ENCODE measurements at regions not wholly inside any gene's neighbourhood (a gene's known extent, or its start where the extent isn't known, plus 50 kb on each side); places are given as distances from the start of the nearest gene placed in this dataset.

DNA sequence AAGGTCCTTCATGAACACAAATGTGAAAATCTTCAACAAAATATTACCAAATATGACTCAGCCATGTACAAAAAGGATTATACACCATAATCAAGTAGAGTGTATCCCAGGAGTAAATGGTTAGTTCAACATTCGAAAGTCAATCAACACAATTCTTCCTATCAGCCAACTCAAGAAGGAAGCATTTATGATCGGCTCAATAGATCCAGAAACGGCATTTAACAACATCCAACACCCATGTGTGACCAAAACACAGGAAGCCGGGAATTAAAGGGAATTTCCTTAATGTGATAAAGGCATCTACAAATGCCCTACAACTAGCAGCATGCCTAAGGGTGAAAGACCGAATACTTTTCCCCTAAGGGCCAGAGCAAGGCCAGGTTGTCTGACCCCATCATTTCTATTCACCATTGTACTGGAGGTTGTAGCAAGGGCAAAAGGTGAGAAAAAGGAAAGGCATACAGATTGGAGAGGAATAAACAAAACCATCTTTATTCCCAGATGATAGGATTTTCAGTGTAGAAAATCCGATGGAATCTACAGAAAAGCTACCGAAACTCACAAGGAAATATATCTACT, 69.9 kb upstream of the CLDN5 start:
- Histone ChIP-seq H3K4me1 (no peaks in the 10 kb centered on the region), H3K4me3 (no peak overlapping the region), H3K9me3 (no peaks in the 10 kb centered on the region), H3K27me3 (ENCODE audit: insufficient read depth in 3 of 3, low read length in 2 of 3) (no peaks in the 10 kb centered on the region), H3K36me3 (ENCODE audit: insufficient read depth in 1 of 2, low read depth in 1 of 2) (no peaks in the 10 kb centered on the region), H3K27ac (no peak overlapping the region)
- intact Hi-C loops (cut with DNase I): no loop called here
- 52 to 61% (median 60%) methylated on average over 7 of the region's 7 CpGs for WGBS, 3 donors
- ATAC-seq (no peak), DNase-seq (no peak)
- TF ChIP-seq, protein P1, sequence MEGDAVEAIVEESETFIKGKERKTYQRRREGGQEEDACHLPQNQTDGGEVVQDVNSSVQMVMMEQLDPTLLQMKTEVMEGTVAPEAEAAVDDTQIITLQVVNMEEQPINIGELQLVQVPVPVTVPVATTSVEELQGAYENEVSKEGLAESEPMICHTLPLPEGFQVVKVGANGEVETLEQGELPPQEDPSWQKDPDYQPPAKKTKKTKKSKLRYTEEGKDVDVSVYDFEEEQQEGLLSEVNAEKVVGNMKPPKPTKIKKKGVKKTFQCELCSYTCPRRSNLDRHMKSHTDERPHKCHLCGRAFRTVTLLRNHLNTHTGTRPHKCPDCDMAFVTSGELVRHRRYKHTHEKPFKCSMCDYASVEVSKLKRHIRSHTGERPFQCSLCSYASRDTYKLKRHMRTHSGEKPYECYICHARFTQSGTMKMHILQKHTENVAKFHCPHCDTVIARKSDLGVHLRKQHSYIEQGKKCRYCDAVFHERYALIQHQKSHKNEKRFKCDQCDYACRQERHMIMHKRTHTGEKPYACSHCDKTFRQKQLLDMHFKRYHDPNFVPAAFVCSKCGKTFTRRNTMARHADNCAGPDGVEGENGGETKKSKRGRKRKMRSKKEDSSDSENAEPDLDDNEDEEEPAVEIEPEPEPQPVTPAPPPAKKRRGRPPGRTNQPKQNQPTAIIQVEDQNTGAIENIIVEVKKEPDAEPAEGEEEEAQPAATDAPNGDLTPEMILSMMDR (IDR thresholded peaks at IDR 0.05): no peak

DNA sequence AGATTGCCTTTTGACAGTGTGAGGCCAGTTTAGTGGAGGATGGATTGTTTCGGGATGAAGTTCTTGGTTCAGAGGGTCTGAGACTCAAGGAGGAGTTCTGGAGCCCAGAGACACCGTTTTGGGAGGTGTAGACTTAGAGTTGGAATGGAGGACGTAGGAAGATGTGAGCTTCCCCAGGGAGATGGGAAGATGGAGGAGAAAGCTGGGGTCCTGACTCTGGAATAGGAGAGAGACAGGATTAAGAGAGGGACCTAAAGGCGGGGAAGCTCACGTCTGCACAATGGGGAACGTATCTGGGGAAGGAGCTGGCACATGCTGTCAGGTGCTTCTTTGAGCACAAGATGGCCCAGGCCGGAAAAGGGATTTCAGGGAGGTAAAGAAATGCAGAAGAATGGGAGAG, 71.3 kb upstream of the CLDN5 start:
- Histone ChIP-seq H3K36me3 (ENCODE audit: insufficient read depth in 1 of 2, low read depth in 1 of 2) (no peaks in the 10 kb centered on the region), H3K27me3 (ENCODE audit: insufficient read depth in 3 of 3, low read length in 2 of 3) (no peaks in the 10 kb centered on the region), H3K9me3 (no peaks in the 10 kb centered on the region), H3K4me3 (no peak overlapping the region), H3K4me1 (no peaks in the 10 kb centered on the region), H3K27ac (no peak overlapping the region)
- ATAC-seq: no peak
- 77 to 90% (median 87%) methylated on average over 7 of the region's 7 CpGs for WGBS, 3 donors
- TF ChIP-seq, protein P1 (IDR thresholded peaks at IDR 0.05): no peak
- intact Hi-C loops (cut with DNase I): no loop called here
- DNase-seq: no peak

DNA sequence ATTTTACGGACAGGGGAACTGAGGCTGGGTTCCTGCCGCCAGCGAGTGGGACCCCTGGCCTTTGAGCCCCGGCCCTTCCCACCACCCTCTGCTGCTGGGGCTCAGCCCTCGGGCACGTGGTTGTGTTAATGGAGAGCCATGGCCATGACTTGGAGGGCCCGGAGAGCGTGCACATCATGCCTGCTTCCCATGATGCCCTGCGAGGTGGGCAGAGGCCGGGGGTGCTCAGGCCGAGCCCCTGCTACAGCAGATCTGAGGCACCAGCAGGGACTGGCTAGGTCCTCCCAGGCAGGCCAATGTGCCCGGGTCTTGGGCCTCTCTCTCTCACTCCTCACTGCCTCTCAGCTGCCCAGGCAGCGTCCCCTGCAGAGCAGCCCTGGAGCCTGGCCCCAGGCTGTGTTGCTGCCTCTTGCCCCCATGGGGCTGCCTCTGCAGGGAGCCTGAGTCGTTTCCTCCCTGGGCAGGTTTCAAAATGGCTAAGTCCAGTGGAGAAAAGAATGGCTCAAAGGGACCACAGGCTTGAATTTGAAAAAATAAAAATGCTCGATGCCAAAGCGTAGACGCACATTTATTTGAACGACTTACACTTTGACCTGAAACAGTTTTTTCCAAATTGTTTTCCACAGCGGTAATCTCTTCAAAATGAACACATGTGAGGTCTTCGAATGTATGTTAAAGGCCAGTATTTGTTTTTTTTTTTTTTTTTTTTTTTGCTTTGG, 72.6 kb upstream of the CLDN5 start:
- no peaks in the 10 kb centered on the region for H3K27me3 ChIP-seq (ENCODE audit: insufficient read depth in 3 of 3, low read length in 2 of 3)
- no peaks in the 10 kb centered on the region for H3K9me3 ChIP-seq
- DNase-seq (no peak), ATAC-seq (no peak)
- H3K4me3 ChIP-seq: no peak overlapping the region
- TF ChIP-seq, protein P1 (IDR thresholded peaks at IDR 0.05): no peak
- no peaks in the 10 kb centered on the region for H3K4me1 ChIP-seq
- intact Hi-C loops (cut with DNase I): no loop called here
- H3K36me3 ChIP-seq (ENCODE audit: insufficient read depth in 1 of 2, low read depth in 1 of 2): no peaks in the 10 kb centered on the region
- H3K27ac ChIP-seq: no peak overlapping the region
- 74 to 75% (median 74%) methylated on average over 18 to 20 of the region's 20 CpGs for WGBS, 3 donors

DNA sequence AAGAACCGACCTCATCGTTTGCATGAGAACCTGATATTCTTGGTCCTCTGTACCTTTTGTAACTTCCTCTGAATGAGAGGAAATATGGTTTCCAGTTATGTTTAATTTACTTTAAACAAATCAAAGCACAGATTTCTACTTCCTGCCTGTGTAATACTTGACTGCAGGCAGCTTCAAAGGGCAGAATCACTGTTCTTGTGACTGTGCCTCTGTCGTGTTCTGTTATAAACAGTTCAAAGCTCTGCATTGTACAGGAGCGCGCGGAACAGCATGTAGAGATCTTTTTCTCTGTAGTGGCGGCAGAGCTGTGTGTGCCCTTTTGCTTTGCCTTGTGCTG, 73.2 kb upstream of the CLDN5 start:
- ATAC-seq (no peak), DNase-seq (no peak)
- WGBS, 3 donors: 69 to 70% (median 70%) methylated on average over 7 of the region's 7 CpGs
- Histone ChIP-seq H3K27ac (no peak overlapping the region), H3K9me3 (no peaks in the 10 kb centered on the region), H3K27me3 (ENCODE audit: insufficient read depth in 3 of 3, low read length in 2 of 3) (no peaks in the 10 kb centered on the region), H3K4me1 (no peaks in the 10 kb centered on the region), H3K36me3 (ENCODE audit: insufficient read depth in 1 of 2, low read depth in 1 of 2) (no peaks in the 10 kb centered on the region), H3K4me3 (no peak overlapping the region)
- intact Hi-C loops (cut with DNase I): no loop called here
- TF ChIP-seq, protein P1 (IDR thresholded peaks at IDR 0.05): no peak
